ENCODE measurements at regions not wholly inside any gene's neighbourhood (a gene's known extent, or its start where the extent isn't known, plus 50 kb on each side); places are given as distances from the start of the nearest gene placed in this dataset.

- H2BK15ac ChIP-seq (ENCODE audit: low read length): no peak overlapping the region
- H2BK20ac ChIP-seq (ENCODE audit: low read length): peak overlapping the region; percentile 73; the same call in 1 of the 2 replicates
- H2AFZ ChIP-seq (ENCODE audit: low read length): no peak overlapping the region
- no peak for DNase-seq (ENCODE audit: low read depth in 1 of 2, low spot score in 2 of 2)
- no peaks in the 10 kb centered on the region for H3K79me1 ChIP-seq (ENCODE audit: low read depth, low read length)
- H3K27ac ChIP-seq (ENCODE audit: low read depth, low read length): no peak overlapping the region
- H3K23me2 ChIP-seq (ENCODE audit: low read depth, low read length): no peaks in the 10 kb centered on the region
- no peaks in the 10 kb centered on the region for H3K27me3 ChIP-seq (replicated peaks in 1 of 4; ENCODE audit: control insufficient read depth in 3 of 4, extremely low read depth in 1 of 4, insufficient read depth in 3 of 4, low read length in 3 of 4)
- H3K18ac ChIP-seq (ENCODE audit: extremely low read depth, low read length): no peak overlapping the region; the same call in 1 of the 2 replicates
- H2AK5ac ChIP-seq (ENCODE audit: low read depth, low read length): no peak overlapping the region
- H3K4ac ChIP-seq (replicated peaks; ENCODE audit: insufficient read length, low read depth, low read length): no peak overlapping the region
- peak overlapping the region; percentile 78 for H2BK120ac ChIP-seq (replicated peaks; ENCODE audit: low read depth, low read length)
- ChIA-PET POLR2A (ENCODE audit: partially characterized antibody) (interaction anchor here (1.1 kb wide), 1 partner anchor 163 kb away, joined by 3 read pairs; the partner anchor contains the start of gene PTBP2), CTCF (ENCODE audit: partially characterized antibody) (interaction anchor here (1.0 to 1.2 kb wide), 3 partner anchors 9 to 36 kb away, joined by 3 read pairs; no protein-coding TSS in a partner anchor)
- no peak overlapping the region for H3K9ac ChIP-seq (replicated peaks in 1 of 4; ENCODE audit: extremely low read depth in 1 of 4, low read depth in 3 of 4, low read length in 3 of 4)
- H2BK5ac ChIP-seq (ENCODE audit: low read depth, low read length): no peak overlapping the region; the same call in 1 of the 2 replicates
- H3K4me3 ChIP-seq (ENCODE audit: extremely low read depth in 1 of 4, insufficient read depth in 2 of 4, low read depth in 3 of 4, low read length in 4 of 4): peak overlapping the region in 1 of 4 experiments; percentile 26; a peak in 1 of 8 replicates
- no peak for TF ChIP-seq POU5F1 (IDR thresholded peaks at IDR 0.05; ENCODE audit: low read depth, low read length)
- TF ChIP-seq HDAC2 (IDR thresholded peaks at IDR 0.05; ENCODE audit: borderline replicate concordance in 1 of 2, low read depth in 2 of 2, low read length in 2 of 2): no peak
- no peak for TF ChIP-seq SAP30 (IDR thresholded peaks at IDR 0.05; ENCODE audit: insufficient read depth, insufficient replicate concordance, low read length)
- no peak for TF ChIP-seq RXRA (IDR thresholded peaks at IDR 0.05; ENCODE audit: insufficient read depth, low read depth, low read length)
- no peak for TF ChIP-seq YY1 (IDR thresholded peaks at IDR 0.05; ENCODE audit: low read depth, low read length)
- TF ChIP-seq MAFK (IDR thresholded peaks at IDR 0.05; ENCODE audit: low read depth, low read length): no peak
- FAIRE-seq: no peak
- H3K14ac ChIP-seq (ENCODE audit: insufficient read length): no peak overlapping the region
- whole genome bisulfite sequencing, 2 experiments (ENCODE audit: extremely low coverage in 1 of 2, insufficient coverage in 1 of 2, insufficient read length in 1 of 2, insufficient replicate concordance in 2 of 2, low coverage in 1 of 2, low lambda C conversion rate in 2 of 2, missing lambda C conversion rate in 1 of 2): 51% methylated on average over 4 of the region's 4 CpGs; no CpG with 5 or more reads in 1 of the 2 experiments
- H3K4me2 ChIP-seq (ENCODE audit: insufficient read depth in 1 of 2, low read depth in 2 of 2, low read length in 2 of 2): peak overlapping the region in 1 of 2 experiments; percentile 41; a peak in 1 of 4 replicates
- H3K23ac ChIP-seq (ENCODE audit: insufficient read length): no peak overlapping the region
- H3K9me3 ChIP-seq (ENCODE audit: insufficient read depth in 2 of 2, low read depth in 1 of 2, low read length in 1 of 2): no peaks in the 10 kb centered on the region
- no peaks in the 10 kb centered on the region for H3K79me2 ChIP-seq (ENCODE audit: control insufficient read depth in 1 of 2, insufficient read depth in 2 of 2, low read length in 2 of 2)
- H4K20me1 ChIP-seq (replicated peaks in 1 of 2; ENCODE audit: control insufficient read depth in 1 of 2, insufficient read depth in 2 of 2, low read length in 2 of 2): no peaks in the 10 kb centered on the region
- no peak overlapping the region for H4K91ac ChIP-seq (replicated peaks; ENCODE audit: insufficient read length, low read length)
- no peak overlapping the region for H4K8ac ChIP-seq (ENCODE audit: extremely low read depth, insufficient read depth, low read length)
- H3K56ac ChIP-seq (replicated peaks; ENCODE audit: insufficient read length, low read depth, low read length): no peak overlapping the region
- no peak overlapping the region for H2BK12ac ChIP-seq (ENCODE audit: low read depth, low read length)
- peaks cover 4 to 25% (median 18%) of the 10 kb centered on the region in 4 experiments; a peak in 6 of 7 replicates for H3K4me1 ChIP-seq (replicated peaks in 1 of 4; ENCODE audit: control insufficient read depth in 3 of 4, insufficient read depth in 4 of 4, low read length in 3 of 4)
- no peaks in the 10 kb centered on the region for H3K36me3 ChIP-seq (ENCODE audit: control insufficient read depth in 2 of 4, insufficient read depth in 4 of 4, low read length in 3 of 4)
- H4K5ac ChIP-seq (ENCODE audit: insufficient read length, low read depth, low read length): peak overlapping the region; percentile 78
Observed at GRCh38 chr1:96559181-96559580, 162.4 kb upstream of the PTBP2 start.

All from H1 (cell line).